ENCODE measurements at regions not wholly inside any gene's neighbourhood (a gene's known extent, or its start where the extent isn't known, plus 50 kb on each side); places are given as distances from the start of the nearest gene placed in this dataset.
"Not testable (repeated sequence)": the region's sequence is repeated elsewhere in the genome, so short reads cannot be mapped to it uniquely, and the experiment has no call there.

- H3K27me3 ChIP-seq (replicated peaks; ENCODE audit: insufficient read depth, low read depth, low read length, poor library complexity); intact Hi-C loops (cut with micrococcal nuclease; ENCODE audit: unreplicated experiment); H3K4me1 ChIP-seq (ENCODE audit: insufficient read depth, low read length, poor library complexity, severe bottlenecking); CTCF ChIA-PET; BruUV-seq (replicated peaks); H3K9me3 ChIP-seq (ENCODE audit: low read depth, low read length, poor library complexity, severe bottlenecking); POLR2A ChIA-PET (ENCODE audit: low non-redundant PET); H3K4me3 ChIP-seq (ENCODE audit: low read depth, low read length, poor library complexity, severe bottlenecking); H3K36me3 ChIP-seq (ENCODE audit: insufficient read depth, low read length, poor library complexity, severe bottlenecking); DNase-seq (ENCODE audit: low spot score); H3K27ac ChIP-seq (ENCODE audit: low read depth, low read length, poor library complexity, severe bottlenecking): not testable (repeated sequence)
Measured at GRCh38 chr3:125847966-125848365, 121.0 kb upstream of the ROPN1B start.

GRCh38 chr3:125855006-125855405 lies 114.0 kb upstream of the ROPN1B start:
- H3K4me1 ChIP-seq (ENCODE audit: insufficient read depth, low read length, poor library complexity, severe bottlenecking); H3K27me3 ChIP-seq (replicated peaks; ENCODE audit: insufficient read depth, low read depth, low read length, poor library complexity); intact Hi-C loops (cut with micrococcal nuclease; ENCODE audit: unreplicated experiment); H3K36me3 ChIP-seq (ENCODE audit: insufficient read depth, low read length, poor library complexity, severe bottlenecking); H3K4me3 ChIP-seq (ENCODE audit: low read depth, low read length, poor library complexity, severe bottlenecking); BruUV-seq (replicated peaks); CTCF ChIA-PET; POLR2A ChIA-PET (ENCODE audit: low non-redundant PET); H3K27ac ChIP-seq (ENCODE audit: low read depth, low read length, poor library complexity, severe bottlenecking); DNase-seq (ENCODE audit: low spot score); H3K9me3 ChIP-seq (ENCODE audit: low read depth, low read length, poor library complexity, severe bottlenecking): not testable (repeated sequence)

DNA sequence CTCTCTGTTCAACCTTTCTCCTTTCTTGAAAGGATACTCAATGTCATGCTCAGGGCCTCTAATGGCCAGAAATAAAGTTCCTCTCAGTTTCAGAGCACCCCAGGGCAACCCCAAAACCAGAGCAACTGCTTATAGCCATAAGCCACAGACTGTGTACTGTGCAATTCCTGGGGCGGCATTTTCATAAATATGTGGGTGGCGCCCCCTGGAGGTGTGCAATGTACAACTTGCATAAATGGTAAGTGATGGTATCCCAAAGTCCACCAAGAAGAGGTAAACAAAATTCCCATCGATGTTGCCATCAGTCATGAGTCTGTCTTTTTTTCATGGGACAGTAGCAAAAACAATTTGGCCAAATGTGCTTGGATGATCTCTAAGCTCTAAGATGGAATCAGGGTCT lies 108.4 kb upstream of the ROPN1B start:
- H3K4me1 ChIP-seq (ENCODE audit: insufficient read depth, low read length, poor library complexity, severe bottlenecking); intact Hi-C loops (cut with micrococcal nuclease; ENCODE audit: unreplicated experiment); H3K27ac ChIP-seq (ENCODE audit: low read depth, low read length, poor library complexity, severe bottlenecking); H3K9me3 ChIP-seq (ENCODE audit: low read depth, low read length, poor library complexity, severe bottlenecking); BruUV-seq (replicated peaks); H3K36me3 ChIP-seq (ENCODE audit: insufficient read depth, low read length, poor library complexity, severe bottlenecking); H3K27me3 ChIP-seq (replicated peaks; ENCODE audit: insufficient read depth, low read depth, low read length, poor library complexity); H3K4me3 ChIP-seq (ENCODE audit: low read depth, low read length, poor library complexity, severe bottlenecking); POLR2A ChIA-PET (ENCODE audit: low non-redundant PET); CTCF ChIA-PET: not testable (repeated sequence)
- DNase-seq (ENCODE audit: low spot score), result peak; percentile 2
- peak; percentile 32; the same call in 1 of the 2 replicates for TF ChIP-seq CTCF (conservative IDR thresholded peaks at IDR 0.05; ENCODE audit: low read depth, low read length)

GRCh38 chr3:125862841-125863254 lies 106.1 kb upstream of the ROPN1B start:
- H3K27me3 ChIP-seq (replicated peaks; ENCODE audit: insufficient read depth, low read depth, low read length, poor library complexity); POLR2A ChIA-PET (ENCODE audit: low non-redundant PET); BruUV-seq (replicated peaks); H3K27ac ChIP-seq (ENCODE audit: low read depth, low read length, poor library complexity, severe bottlenecking); DNase-seq (ENCODE audit: low spot score); H3K4me3 ChIP-seq (ENCODE audit: low read depth, low read length, poor library complexity, severe bottlenecking); H3K9me3 ChIP-seq (ENCODE audit: low read depth, low read length, poor library complexity, severe bottlenecking); H3K4me1 ChIP-seq (ENCODE audit: insufficient read depth, low read length, poor library complexity, severe bottlenecking); CTCF ChIA-PET; intact Hi-C loops (cut with micrococcal nuclease; ENCODE audit: unreplicated experiment); H3K36me3 ChIP-seq (ENCODE audit: insufficient read depth, low read length, poor library complexity, severe bottlenecking): not testable (repeated sequence)

GRCh38 chr3:125864532-125864931 lies 104.4 kb upstream of the ROPN1B start:
- H3K27me3 ChIP-seq (replicated peaks; ENCODE audit: insufficient read depth, low read depth, low read length, poor library complexity); H3K4me3 ChIP-seq (ENCODE audit: low read depth, low read length, poor library complexity, severe bottlenecking); POLR2A ChIA-PET (ENCODE audit: low non-redundant PET); BruUV-seq (replicated peaks); DNase-seq (ENCODE audit: low spot score); H3K27ac ChIP-seq (ENCODE audit: low read depth, low read length, poor library complexity, severe bottlenecking); intact Hi-C loops (cut with micrococcal nuclease; ENCODE audit: unreplicated experiment); H3K36me3 ChIP-seq (ENCODE audit: insufficient read depth, low read length, poor library complexity, severe bottlenecking); CTCF ChIA-PET; H3K9me3 ChIP-seq (ENCODE audit: low read depth, low read length, poor library complexity, severe bottlenecking); H3K4me1 ChIP-seq (ENCODE audit: insufficient read depth, low read length, poor library complexity, severe bottlenecking): not testable (repeated sequence)

DNA sequence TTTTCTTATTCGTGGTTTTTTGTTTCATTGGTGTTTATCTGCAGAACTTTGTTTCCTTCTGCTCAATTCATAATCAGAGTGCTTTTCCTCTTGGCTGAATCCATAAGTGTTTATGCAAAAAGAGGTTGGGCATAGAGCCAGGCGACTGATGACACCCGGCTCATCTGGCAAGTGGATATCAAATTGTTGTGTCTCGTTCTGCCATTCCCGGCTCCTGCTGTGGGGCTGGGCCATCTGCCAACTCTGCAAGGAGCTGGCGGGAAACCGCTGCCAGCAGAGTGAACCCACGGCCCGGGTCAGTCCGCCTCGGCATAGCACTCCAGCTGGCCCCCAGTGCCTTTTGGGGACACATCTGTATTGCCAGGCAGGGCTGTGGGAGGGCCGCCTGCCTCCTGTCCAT lies 83.0 kb upstream of the ROPN1B start:
- H3K9me3 ChIP-seq (ENCODE audit: low read depth, low read length, poor library complexity, severe bottlenecking); H3K27me3 ChIP-seq (replicated peaks; ENCODE audit: insufficient read depth, low read depth, low read length, poor library complexity); intact Hi-C loops (cut with micrococcal nuclease; ENCODE audit: unreplicated experiment); BruUV-seq (replicated peaks); H3K4me1 ChIP-seq (ENCODE audit: insufficient read depth, low read length, poor library complexity, severe bottlenecking); H3K4me3 ChIP-seq (ENCODE audit: low read depth, low read length, poor library complexity, severe bottlenecking); H3K27ac ChIP-seq (ENCODE audit: low read depth, low read length, poor library complexity, severe bottlenecking); H3K36me3 ChIP-seq (ENCODE audit: insufficient read depth, low read length, poor library complexity, severe bottlenecking); POLR2A ChIA-PET (ENCODE audit: low non-redundant PET); CTCF ChIA-PET: not testable (repeated sequence)
- peak; percentile 94 for DNase-seq (ENCODE audit: low spot score)

- H3K4me3 ChIP-seq (ENCODE audit: low read depth, low read length, poor library complexity, severe bottlenecking); POLR2A ChIA-PET (ENCODE audit: low non-redundant PET); H3K9me3 ChIP-seq (ENCODE audit: low read depth, low read length, poor library complexity, severe bottlenecking); H3K27ac ChIP-seq (ENCODE audit: low read depth, low read length, poor library complexity, severe bottlenecking); H3K36me3 ChIP-seq (ENCODE audit: insufficient read depth, low read length, poor library complexity, severe bottlenecking); H3K4me1 ChIP-seq (ENCODE audit: insufficient read depth, low read length, poor library complexity, severe bottlenecking); CTCF ChIA-PET; DNase-seq (ENCODE audit: low spot score); BruUV-seq (replicated peaks); H3K27me3 ChIP-seq (replicated peaks; ENCODE audit: insufficient read depth, low read depth, low read length, poor library complexity); intact Hi-C loops (cut with micrococcal nuclease; ENCODE audit: unreplicated experiment): not testable (repeated sequence)
Measured at GRCh38 chr3:125899181-125899580, 69.8 kb upstream of the ROPN1B start.

Data from A673 (cell line).